Uterus (tissue), 3 donors: ENCODE measurements at regions not wholly inside any gene's neighbourhood (a gene's known extent, or its start where the extent isn't known, plus 50 kb on each side); places are given as distances from the start of the nearest gene placed in this dataset.
"Not testable (repeated sequence)": the region's sequence is repeated elsewhere in the genome, so short reads cannot be mapped to it uniquely, and the experiment has no call there.

ENCODE experiments used
- DNase-seq, 2 donors: peaks; one replicate each; pipeline ENCODE4 v3.0.0-alpha.2; 2019 to 2020
- H3K27ac ChIP-seq, 2 donors: fragments of 200-600 bp; sonication (generic); 1 replicate in 1 of 2; 2 replicates in 1 of 2; pipeline ENCODE4 v1.5.1; 2016 to 2018
- H3K27me3 ChIP-seq, 2 donors: fragments of 200-600 bp; sonication (generic); one replicate each; pipeline ENCODE4 v1.5.1; 2018 to 2019; ENCODE audit warnings: control low read depth in 1 of 2
- H3K36me3 ChIP-seq, 2 donors: fragments of 200-600 bp; sonication (generic); one replicate each; pipeline ENCODE4 v1.5.1; 2019; ENCODE audit warnings: control low read depth in 1 of 2
- H3K4me1 ChIP-seq, 2 donors: fragments of 200-600 bp; sonication (generic); one replicate each; pipeline ENCODE4 v1.5.1; 2018 to 2019; ENCODE audit warnings: control low read depth in 1 of 2
- H3K4me3 ChIP-seq, 2 donors: fragments of 200-600 bp; sonication (generic); 1 replicate in 1 of 2; 2 replicates in 1 of 2; pipeline ENCODE4 v1.5.1; 2018 to 2019; ENCODE audit warnings: mild to moderate bottlenecking in 1 of 2
- H3K9me3 ChIP-seq, 2 donors: fragments of 200-600 bp; sonication (generic); one replicate each; pipeline ENCODE4 v1.5.1; 2019; ENCODE audit warnings: control low read depth in 1 of 2
- POLR2A ChIP-seq, 2 donors: fragments of 450-650 bp; IDR thresholded peaks; one replicate each; pipeline ENCODE4 v1.6.1; 2016; ENCODE audit warnings: antibody characterized with exemption in 2 of 2, mild to moderate bottlenecking in 1 of 2, moderate library complexity in 1 of 2
- intact Hi-C: fragments of 100-400 bp; cut with DNase I; formaldehyde crosslinking; loops from one replicate; pipeline ENCODE4 v1.15.1; 2023; ENCODE audit warnings: low total_unique reads
- TF ChIP-seq, protein P1 (sequence below), 4 experiments: fragments of 200-600 bp in 2 of 4; fragments of 450-650 bp in 2 of 4; sonication (generic) in 2 of 4; IDR thresholded peaks; one replicate each; pipeline ENCODE4 v1.5.1; 2016 to 2019; ENCODE audit warnings: antibody characterized with exemption in 4 of 4, mild to moderate bottlenecking in 2 of 4, moderate library complexity in 1 of 4
- donor health status: DM: yes; HTN: yes; CAD: no.

DNA sequence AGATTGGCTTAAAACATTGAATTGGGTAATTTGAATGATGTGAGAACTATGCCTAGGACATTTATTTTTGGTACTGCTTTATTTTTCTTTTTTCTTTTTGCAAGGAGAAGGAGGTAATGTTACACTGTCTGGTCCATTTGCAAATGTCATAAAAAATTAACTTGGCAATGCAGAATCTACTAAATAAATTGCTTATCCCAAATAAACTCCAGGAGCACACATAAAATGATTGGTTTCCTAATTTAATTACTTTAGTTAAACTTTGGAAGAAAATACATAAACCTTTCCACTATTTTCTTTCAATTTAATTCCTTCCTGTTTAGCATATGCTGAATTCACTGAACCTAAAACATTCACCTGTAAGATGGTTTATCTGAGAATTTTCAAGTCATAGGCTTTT, 238.4 kb upstream of the ETAA1 start:
- H3K27ac ChIP-seq = no peak overlapping the region
- no peak for DNase-seq
- no peaks in the 10 kb centered on the region for H3K36me3 ChIP-seq
- intact Hi-C loops = no loop called here
- H3K27me3 ChIP-seq = no peaks in the 10 kb centered on the region
- no peaks in the 10 kb centered on the region for H3K4me1 ChIP-seq
- no peak for TF ChIP-seq POLR2A (IDR thresholded peaks at IDR 0.05)
- TF ChIP-seq, protein P1, sequence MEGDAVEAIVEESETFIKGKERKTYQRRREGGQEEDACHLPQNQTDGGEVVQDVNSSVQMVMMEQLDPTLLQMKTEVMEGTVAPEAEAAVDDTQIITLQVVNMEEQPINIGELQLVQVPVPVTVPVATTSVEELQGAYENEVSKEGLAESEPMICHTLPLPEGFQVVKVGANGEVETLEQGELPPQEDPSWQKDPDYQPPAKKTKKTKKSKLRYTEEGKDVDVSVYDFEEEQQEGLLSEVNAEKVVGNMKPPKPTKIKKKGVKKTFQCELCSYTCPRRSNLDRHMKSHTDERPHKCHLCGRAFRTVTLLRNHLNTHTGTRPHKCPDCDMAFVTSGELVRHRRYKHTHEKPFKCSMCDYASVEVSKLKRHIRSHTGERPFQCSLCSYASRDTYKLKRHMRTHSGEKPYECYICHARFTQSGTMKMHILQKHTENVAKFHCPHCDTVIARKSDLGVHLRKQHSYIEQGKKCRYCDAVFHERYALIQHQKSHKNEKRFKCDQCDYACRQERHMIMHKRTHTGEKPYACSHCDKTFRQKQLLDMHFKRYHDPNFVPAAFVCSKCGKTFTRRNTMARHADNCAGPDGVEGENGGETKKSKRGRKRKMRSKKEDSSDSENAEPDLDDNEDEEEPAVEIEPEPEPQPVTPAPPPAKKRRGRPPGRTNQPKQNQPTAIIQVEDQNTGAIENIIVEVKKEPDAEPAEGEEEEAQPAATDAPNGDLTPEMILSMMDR (IDR thresholded peaks at IDR 0.05) = no peak
- no peak overlapping the region for H3K4me3 ChIP-seq
- H3K9me3 ChIP-seq = no peaks in the 10 kb centered on the region

DNA sequence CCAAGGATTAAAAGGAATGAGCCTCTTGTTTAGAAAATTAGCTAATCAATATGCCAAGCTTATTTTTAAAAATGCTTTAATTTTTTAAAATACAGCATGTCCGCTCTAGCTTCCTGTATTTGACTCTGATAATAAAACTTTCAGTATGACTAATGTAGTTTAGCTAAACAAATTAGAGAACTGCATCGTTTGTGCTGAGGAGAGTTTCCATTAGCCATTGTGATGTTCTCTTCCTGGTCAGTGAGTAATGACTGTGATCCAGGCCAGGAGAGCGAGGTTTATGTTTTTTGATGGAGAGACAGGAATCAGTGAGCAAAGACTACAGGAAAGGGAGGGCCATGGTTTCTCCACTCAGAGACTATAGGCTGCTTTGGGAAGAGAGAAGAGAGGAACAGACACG, 237.2 kb upstream of the ETAA1 start:
- TF ChIP-seq, protein P1 (IDR thresholded peaks at IDR 0.05) = no peak
- TF ChIP-seq POLR2A (IDR thresholded peaks at IDR 0.05) = no peak
- Histone ChIP-seq H3K4me3 (no peak overlapping the region), H3K9me3 (no peaks in the 10 kb centered on the region)

DNA sequence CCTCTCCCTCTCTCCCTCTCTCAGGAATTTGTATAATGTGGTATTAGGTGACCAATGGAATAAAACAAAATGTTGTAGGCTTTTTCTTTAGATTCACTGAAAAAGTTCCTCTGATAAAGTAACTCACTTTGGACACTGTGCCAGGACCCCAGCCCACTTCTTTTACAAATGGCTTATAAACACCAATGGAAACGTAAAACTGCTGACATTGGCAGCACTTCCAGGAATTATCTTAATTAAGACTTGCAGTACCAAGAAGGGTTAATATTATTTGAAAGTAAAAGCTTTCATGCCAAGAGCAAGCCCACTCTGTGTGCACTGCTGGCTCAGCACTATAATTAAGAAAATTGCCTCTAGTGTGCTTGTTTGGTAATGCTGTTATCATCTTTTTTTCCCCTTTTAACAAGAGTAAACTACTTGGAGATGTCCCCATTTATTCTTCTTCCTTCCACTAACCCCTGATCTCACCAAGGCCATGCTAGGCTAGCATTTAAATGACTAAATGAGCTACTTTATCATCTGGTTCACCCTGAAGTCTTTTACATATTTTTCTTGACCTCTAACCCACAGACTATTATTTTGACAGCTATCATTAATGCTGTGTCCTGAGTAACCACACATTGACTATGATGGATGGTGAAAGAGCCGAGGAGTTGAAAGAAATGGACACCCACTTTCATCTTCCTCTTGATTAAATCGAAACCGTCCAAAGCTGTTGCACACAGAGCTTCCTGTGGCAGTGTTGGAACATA, 232.2 kb upstream of the ETAA1 start:
- no peak for TF ChIP-seq POLR2A (IDR thresholded peaks at IDR 0.05)
- TF ChIP-seq, protein P1 (IDR thresholded peaks at IDR 0.05) = no peak
- no peak overlapping the region for H3K27ac ChIP-seq
- no peaks in the 10 kb centered on the region for H3K27me3 ChIP-seq
- intact Hi-C loops = no loop called here
- no peak for DNase-seq
- no peak overlapping the region for H3K4me3 ChIP-seq
- H3K36me3 ChIP-seq = no peaks in the 10 kb centered on the region
- H3K4me1 ChIP-seq = no peaks in the 10 kb centered on the region
- no peaks in the 10 kb centered on the region for H3K9me3 ChIP-seq

More for the DNA sequence above, 237.2 kb upstream of the ETAA1 start:
- Histone ChIP-seq H3K36me3 (no peaks in the 10 kb centered on the region), H3K4me1 (no peaks in the 10 kb centered on the region), H3K27ac (peak overlapping the region; percentile 35 to 55), H3K27me3 (no peaks in the 10 kb centered on the region)
- intact Hi-C loops = no loop called here
- DNase-seq = peak in 1 of 2 donors; percentile 21

DNA sequence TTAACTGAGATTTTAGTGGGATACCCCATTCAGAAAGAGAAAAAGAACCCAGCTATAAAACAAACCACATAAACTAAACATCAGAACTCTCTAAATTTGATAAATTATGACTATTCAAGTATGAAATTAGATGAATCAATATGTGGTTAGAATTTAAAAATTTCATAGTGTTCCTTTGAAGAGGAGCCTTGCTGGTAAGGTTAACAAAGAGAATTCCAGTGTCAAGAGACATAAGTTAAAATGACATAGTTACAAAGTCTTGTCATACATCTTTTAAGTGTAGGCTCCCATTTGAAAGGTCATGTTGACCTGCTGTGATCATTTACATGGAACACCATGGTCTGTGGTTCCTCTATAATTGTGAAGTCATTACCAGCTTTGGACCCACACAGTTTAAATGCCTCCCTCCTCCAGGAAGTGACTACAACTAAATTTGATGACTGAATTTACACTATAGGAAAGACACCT, 231.6 kb upstream of the ETAA1 start:
- no peak for TF ChIP-seq POLR2A (IDR thresholded peaks at IDR 0.05)
- TF ChIP-seq, protein P1 (IDR thresholded peaks at IDR 0.05) = no peak
- intact Hi-C loops = no loop called here
- no peak overlapping the region for H3K4me3 ChIP-seq
- H3K27ac ChIP-seq = no peak overlapping the region
- DNase-seq = no peak
- no peaks in the 10 kb centered on the region for H3K36me3 ChIP-seq
- H3K9me3 ChIP-seq = no peaks in the 10 kb centered on the region
- H3K27me3 ChIP-seq = no peaks in the 10 kb centered on the region
- H3K4me1 ChIP-seq = no peaks in the 10 kb centered on the region

DNA sequence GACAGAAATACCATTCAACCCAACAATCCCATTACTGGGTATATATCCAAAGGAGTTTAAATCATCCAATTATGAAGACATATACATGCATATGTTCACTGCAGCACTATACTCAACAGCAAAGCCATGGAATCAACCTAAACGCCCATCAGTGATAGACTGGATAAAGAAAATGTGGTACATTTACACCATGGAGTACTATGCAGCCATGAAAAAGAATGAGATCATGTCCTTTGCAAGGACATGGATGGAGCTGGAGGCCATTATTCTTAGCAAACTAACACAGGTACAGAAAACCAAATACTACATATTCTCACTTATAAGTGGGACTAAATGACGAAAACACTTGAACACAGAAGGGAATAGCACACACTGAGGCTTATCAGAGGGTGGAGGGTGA, 230.6 kb upstream of the ETAA1 start:
- H3K4me3 ChIP-seq, H3K27ac ChIP-seq, H3K4me1 ChIP-seq, H3K27me3 ChIP-seq, H3K36me3 ChIP-seq, DNase-seq, H3K9me3 ChIP-seq, intact Hi-C loops: not testable (repeated sequence)
